Aorta (tissue), 5 donors: ENCODE measurements at regions not wholly inside any gene's neighbourhood (a gene's known extent, or its start where the extent isn't known, plus 50 kb on each side); places are given as distances from the start of the nearest gene placed in this dataset.
"Not testable (repeated sequence)": the region's sequence is repeated elsewhere in the genome, so short reads cannot be mapped to it uniquely, and the experiment has no call there.

Experiments used
- ATAC-seq: fragments of 200-7000 bp; cut with Tn5 transposase; one replicate; pipeline ENCODE4 v1.9.1; 2022; ENCODE audit warnings: moderate library complexity; ENCODE audit not compliant: low FRiP score
- DNase-seq, 2 donors: peaks; one replicate each; pipeline ENCODE4 v3.0.0-alpha.2; 2020
- H3K27ac ChIP-seq, 2 donors: one replicate each; pipeline ENCODE4 v1.5.1; 2013; ENCODE audit warnings: low read length in 2 of 2, mild to moderate bottlenecking in 2 of 2, moderate library complexity in 2 of 2, control low read depth in 1 of 2, inconsistent platforms in 1 of 2, low read depth in 1 of 2
- H3K27me3 ChIP-seq, 2 donors: one replicate each; pipeline ENCODE4 v1.6.1; 2013; ENCODE audit warnings: control low read depth in 1 of 2, low read length in 1 of 2, mild to moderate bottlenecking in 1 of 2, moderate library complexity in 1 of 2; ENCODE audit not compliant: insufficient read depth in 2 of 2, control insufficient read depth in 1 of 2
- H3K36me3 ChIP-seq, 2 donors: one replicate each; pipeline ENCODE4 v1.6.1; 2013; ENCODE audit warnings: control low read depth in 1 of 2, low read length in 1 of 2, mild to moderate bottlenecking in 1 of 2; ENCODE audit not compliant: insufficient read depth in 2 of 2, control insufficient read depth in 1 of 2
- H3K4me1 ChIP-seq, 2 donors: one replicate each; pipeline ENCODE4 v1.6.1; 2013; ENCODE audit warnings: low read length in 2 of 2, control low read depth in 1 of 2, mild to moderate bottlenecking in 1 of 2, moderate library complexity in 1 of 2; ENCODE audit not compliant: insufficient read depth in 2 of 2, control insufficient read depth in 1 of 2
- H3K4me3 ChIP-seq, 2 donors: one replicate each; pipeline ENCODE4 v1.5.1; 2013; ENCODE audit warnings: low read length in 2 of 2, control low read depth in 1 of 2, mild to moderate bottlenecking in 1 of 2
- H3K9me3 ChIP-seq: one replicate; pipeline ENCODE4 v1.6.1; 2013; ENCODE audit warnings: mild to moderate bottlenecking, low read length; ENCODE audit not compliant: control insufficient read depth
- WGBS, 2 donors: extraction: QIAGEN DNeasy Blood & Tissue Kit; methylation state at CpG; one replicate each; pipeline ENCODE4 v1.1.7; 2013; 5-methylcytosine and 5-hydroxymethylcytosine counted together
- intact Hi-C, 2 donors: fragments of 100-400 bp; cut with DNase I; formaldehyde crosslinking; loops; one replicate each; pipeline versions ENCODE4 v1.14.2 to v1.15.0; 2022
- donor health status: healthy with polysubstance abuse.
- donor health status: Bipolar disorder and iron deficiency.
- donor health status: DM: no; HTN: no; CAD: no.
- donor health status: DM: no; HTN: no; CAD: no.
- donor health status: DM: yes; HTN: yes; CAD: no.

GRCh38 chr12:87579091-87579490, 450.1 kb downstream of the C12orf50 start:
- ATAC-seq, H3K27me3 ChIP-seq, H3K9me3 ChIP-seq, H3K27ac ChIP-seq, H3K4me3 ChIP-seq, DNase-seq, H3K36me3 ChIP-seq, H3K4me1 ChIP-seq, intact Hi-C loops: not testable (repeated sequence)
- WGBS, 2 donors: 96 to 98% methylated on average over 4 of the region's 4 CpGs

- ATAC-seq (no peak), DNase-seq (no peak)
- Histone ChIP-seq H3K27ac (no peak overlapping the region), H3K4me3 (no peak overlapping the region), H3K9me3 (no peaks in the 10 kb centered on the region), H3K27me3 (no peaks in the 10 kb centered on the region), H3K4me1 (no peaks in the 10 kb centered on the region), H3K36me3 (no peaks in the 10 kb centered on the region)
- WGBS, 2 donors: 91 to 95% methylated on average over 2 of the region's 2 CpGs
- intact Hi-C loops: no loop called here
Observed at GRCh38 chr12:87575906-87576305, 453.3 kb downstream of the C12orf50 start.

DNA sequence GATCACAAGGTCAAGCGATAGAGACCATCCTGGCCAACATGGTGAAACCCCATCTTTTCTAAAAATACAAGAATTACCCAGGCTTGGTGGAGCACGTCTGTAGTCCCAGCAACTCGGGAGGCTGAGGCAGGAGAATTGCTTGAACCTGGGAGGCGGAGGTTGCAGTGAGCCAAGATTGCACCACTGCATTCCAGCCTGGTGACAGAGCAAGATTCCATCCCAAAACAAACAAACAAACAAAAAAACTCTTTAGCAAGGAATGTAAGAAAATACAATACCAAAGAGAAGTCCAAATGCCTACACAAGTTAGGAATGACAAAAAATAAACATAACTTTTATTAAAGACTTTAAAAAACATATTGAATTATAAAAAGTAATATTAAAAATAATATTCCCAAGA, 462.3 kb downstream of the C12orf50 start:
- H3K9me3 ChIP-seq, H3K27me3 ChIP-seq, H3K36me3 ChIP-seq, H3K4me3 ChIP-seq, DNase-seq, H3K27ac ChIP-seq, H3K4me1 ChIP-seq, ATAC-seq, intact Hi-C loops: not testable (repeated sequence)
- 79 to 80% methylated on average over 4 of the region's 4 CpGs for WGBS, 2 donors

- Histone ChIP-seq H3K27ac (no peak overlapping the region), H3K27me3 (no peaks in the 10 kb centered on the region), H3K36me3 (no peaks in the 10 kb centered on the region), H3K9me3 (no peaks in the 10 kb centered on the region), H3K4me1 (no peaks in the 10 kb centered on the region), H3K4me3 (no peak overlapping the region)
- DNase-seq: no peak
- no peak for ATAC-seq
- WGBS, 2 donors: 89% methylated on average over 5 of the region's 5 CpGs
- intact Hi-C loops: no loop called here
Observed at GRCh38 chr12:87556985-87557384, 472.2 kb downstream of the C12orf50 start.

DNA sequence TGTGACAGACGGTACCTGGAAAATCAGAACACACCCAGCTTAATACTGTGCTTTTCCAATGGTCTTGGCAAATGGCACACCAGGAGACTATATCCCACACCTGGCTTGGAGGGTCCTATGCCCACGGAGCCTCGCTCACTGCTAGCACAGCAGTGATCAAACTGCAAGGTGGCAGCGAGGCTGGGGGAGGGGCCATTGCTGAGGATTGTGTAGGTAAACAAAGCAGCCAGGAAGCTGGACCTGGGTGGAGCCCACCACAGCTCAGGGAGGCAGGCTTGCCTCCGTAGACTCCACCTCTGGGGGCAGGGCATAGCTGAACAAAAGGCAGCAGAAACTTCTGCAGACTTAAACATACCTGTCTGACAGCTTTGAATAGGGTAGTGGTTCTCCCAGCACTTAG, 498.0 kb downstream of the C12orf50 start:
- H3K27me3 ChIP-seq, H3K4me1 ChIP-seq, H3K9me3 ChIP-seq, H3K4me3 ChIP-seq, H3K36me3 ChIP-seq, ATAC-seq, H3K27ac ChIP-seq, intact Hi-C loops: not testable (repeated sequence)
- WGBS, 2 donors: 92 to 95% methylated on average over 5 of the region's 5 CpGs
- peak in 1 of 2 donors; percentile 31 for DNase-seq

- ATAC-seq (no peak), DNase-seq (no peak)
- WGBS, 2 donors: 89 to 96% methylated on average over 1 of the region's 1 CpG
- intact Hi-C loops: no loop called here
- Histone ChIP-seq H3K4me1 (no peaks in the 10 kb centered on the region), H3K4me3 (no peak overlapping the region), H3K9me3 (no peaks in the 10 kb centered on the region), H3K27me3 (no peaks in the 10 kb centered on the region), H3K27ac (no peak overlapping the region), H3K36me3 (no peaks in the 10 kb centered on the region)
Observed at GRCh38 chr12:87529413-87529812, 499.8 kb downstream of the C12orf50 start.

DNA sequence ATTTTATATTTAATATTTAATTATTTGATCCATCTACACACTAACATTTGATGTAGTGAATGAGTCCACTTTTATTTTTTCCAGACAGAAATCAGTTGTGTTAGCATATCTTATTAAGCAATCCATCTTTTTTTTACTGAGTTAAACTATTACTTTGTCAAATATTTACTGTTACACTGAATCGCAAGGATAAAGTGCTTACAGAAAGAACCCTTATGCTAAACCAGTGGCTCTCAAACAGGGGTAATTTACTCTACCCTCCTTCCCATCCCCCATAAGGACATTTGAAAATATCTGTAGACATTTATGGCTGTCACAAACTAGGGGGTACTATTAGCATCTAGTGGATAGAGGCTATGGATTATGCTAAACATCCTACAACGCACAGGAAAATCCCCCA, 508.2 kb downstream of the C12orf50 start:
- ATAC-seq (no peak), DNase-seq (no peak)
- H3K4me1 ChIP-seq: no peaks in the 10 kb centered on the region
- H3K27ac ChIP-seq: no peak overlapping the region
- H3K27me3 ChIP-seq: no peaks in the 10 kb centered on the region
- 96 to 97% methylated on average over 2 of the region's 2 CpGs for WGBS, 2 donors
- H3K36me3 ChIP-seq: no peaks in the 10 kb centered on the region
- no peaks in the 10 kb centered on the region for H3K9me3 ChIP-seq
- H3K4me3 ChIP-seq: no peak overlapping the region
- intact Hi-C loops: no loop called here

- intact Hi-C loops: no loop called here
- H3K36me3 ChIP-seq: no peaks in the 10 kb centered on the region
- H3K27me3 ChIP-seq: no peaks in the 10 kb centered on the region
- ATAC-seq (no peak), DNase-seq (no peak)
- WGBS, 2 donors: 58 to 63% methylated on average over 1 of the region's 1 CpG
- no peaks in the 10 kb centered on the region for H3K9me3 ChIP-seq
- no peak overlapping the region for H3K27ac ChIP-seq
- no peaks in the 10 kb centered on the region for H3K4me1 ChIP-seq
- no peak overlapping the region for H3K4me3 ChIP-seq
Observed at GRCh38 chr12:87518481-87518880, 510.7 kb downstream of the C12orf50 start.

- H3K4me3 ChIP-seq: no peak overlapping the region
- H3K4me1 ChIP-seq: no peaks in the 10 kb centered on the region
- WGBS, 2 donors: 85 to 88% methylated on average over 1 of the region's 1 CpG
- H3K9me3 ChIP-seq: no peaks in the 10 kb centered on the region
- no peak overlapping the region for H3K27ac ChIP-seq
- peak in 1 of 2 donors; percentile 23 for DNase-seq
- H3K27me3 ChIP-seq: no peaks in the 10 kb centered on the region
- peak; percentile 46 for ATAC-seq
- no peaks in the 10 kb centered on the region for H3K36me3 ChIP-seq
- intact Hi-C loops: no loop called here
Observed at GRCh38 chr12:87518036-87518435, 511.2 kb downstream of the C12orf50 start.
